ENCODE measurements at regions not wholly inside any gene's neighbourhood (a gene's known extent, or its start where the extent isn't known, plus 50 kb on each side); places are given as distances from the start of the nearest gene placed in this dataset.

- no peak overlapping the region for H3K27ac ChIP-seq
- H3K9me3 ChIP-seq (ENCODE audit: low read depth): no peaks in the 10 kb centered on the region
- no peak overlapping the region for H2AFZ ChIP-seq
- no peaks in the 10 kb centered on the region for H3K36me3 ChIP-seq (replicated peaks; ENCODE audit: insufficient read depth, low read depth)
- no peak overlapping the region for H3K4me2 ChIP-seq
- no peaks in the 10 kb centered on the region for H3K27me3 ChIP-seq
- no peak for DNase-seq (ENCODE audit: low spot score)
- no peaks in the 10 kb centered on the region for H3K9me2 ChIP-seq (replicated peaks; ENCODE audit: insufficient read depth)
- H3K4me1 ChIP-seq (ENCODE audit: insufficient read depth): peaks cover 11% of the 10 kb centered on the region
- no peak overlapping the region for H3K4me3 ChIP-seq
- H4K20me1 ChIP-seq (ENCODE audit: insufficient read depth, poor library complexity, severe bottlenecking): no peaks in the 10 kb centered on the region
- WGBS (ENCODE audit: low lambda C conversion rate, missing lambda C conversion rate): 50% methylated on average over 3 of the region's 3 CpGs
- no peaks in the 10 kb centered on the region for H3K79me2 ChIP-seq
- TF ChIP-seq EZH2phosphoT487 (IDR thresholded peaks at IDR 0.05; ENCODE audit: low read depth, severe bottlenecking, unreplicated experiment): no peak
- TF ChIP-seq EZH2 (IDR thresholded peaks at IDR 0.05; ENCODE audit: borderline replicate concordance): no peak
- TF ChIP-seq, protein P1, sequence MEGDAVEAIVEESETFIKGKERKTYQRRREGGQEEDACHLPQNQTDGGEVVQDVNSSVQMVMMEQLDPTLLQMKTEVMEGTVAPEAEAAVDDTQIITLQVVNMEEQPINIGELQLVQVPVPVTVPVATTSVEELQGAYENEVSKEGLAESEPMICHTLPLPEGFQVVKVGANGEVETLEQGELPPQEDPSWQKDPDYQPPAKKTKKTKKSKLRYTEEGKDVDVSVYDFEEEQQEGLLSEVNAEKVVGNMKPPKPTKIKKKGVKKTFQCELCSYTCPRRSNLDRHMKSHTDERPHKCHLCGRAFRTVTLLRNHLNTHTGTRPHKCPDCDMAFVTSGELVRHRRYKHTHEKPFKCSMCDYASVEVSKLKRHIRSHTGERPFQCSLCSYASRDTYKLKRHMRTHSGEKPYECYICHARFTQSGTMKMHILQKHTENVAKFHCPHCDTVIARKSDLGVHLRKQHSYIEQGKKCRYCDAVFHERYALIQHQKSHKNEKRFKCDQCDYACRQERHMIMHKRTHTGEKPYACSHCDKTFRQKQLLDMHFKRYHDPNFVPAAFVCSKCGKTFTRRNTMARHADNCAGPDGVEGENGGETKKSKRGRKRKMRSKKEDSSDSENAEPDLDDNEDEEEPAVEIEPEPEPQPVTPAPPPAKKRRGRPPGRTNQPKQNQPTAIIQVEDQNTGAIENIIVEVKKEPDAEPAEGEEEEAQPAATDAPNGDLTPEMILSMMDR (IDR thresholded peaks at IDR 0.05; ENCODE audit: poor library complexity): no peak
These were observed 198.5 kb upstream of the FMN2 start for GRCh38 chr1:239893127-239893731.

GRCh38 chr1:239896569-239896968 is 195.1 kb upstream of the FMN2 start:
- no peaks in the 10 kb centered on the region for H3K27me3 ChIP-seq
- peaks cover 11% of the 10 kb centered on the region for H3K4me1 ChIP-seq (ENCODE audit: insufficient read depth)
- no peak overlapping the region for H3K4me2 ChIP-seq
- H3K4me3 ChIP-seq: no peak overlapping the region
- H3K79me2 ChIP-seq: no peaks in the 10 kb centered on the region
- no peak for TF ChIP-seq EZH2 (IDR thresholded peaks at IDR 0.05; ENCODE audit: borderline replicate concordance)
- TF ChIP-seq EZH2phosphoT487 (IDR thresholded peaks at IDR 0.05; ENCODE audit: low read depth, severe bottlenecking, unreplicated experiment): no peak
- TF ChIP-seq, protein P1 (IDR thresholded peaks at IDR 0.05; ENCODE audit: poor library complexity): no peak
- no peak for DNase-seq (ENCODE audit: low spot score)
- H3K9me3 ChIP-seq (ENCODE audit: low read depth): no peaks in the 10 kb centered on the region
- no peaks in the 10 kb centered on the region for H3K36me3 ChIP-seq (replicated peaks; ENCODE audit: insufficient read depth, low read depth)
- H4K20me1 ChIP-seq (ENCODE audit: insufficient read depth, poor library complexity, severe bottlenecking): no peaks in the 10 kb centered on the region
- H2AFZ ChIP-seq: no peak overlapping the region
- no peaks in the 10 kb centered on the region for H3K9me2 ChIP-seq (replicated peaks; ENCODE audit: insufficient read depth)
- no peak overlapping the region for H3K27ac ChIP-seq
- 53% methylated on average over 2 of the region's 2 CpGs for WGBS (ENCODE audit: low lambda C conversion rate, missing lambda C conversion rate)

DNA sequence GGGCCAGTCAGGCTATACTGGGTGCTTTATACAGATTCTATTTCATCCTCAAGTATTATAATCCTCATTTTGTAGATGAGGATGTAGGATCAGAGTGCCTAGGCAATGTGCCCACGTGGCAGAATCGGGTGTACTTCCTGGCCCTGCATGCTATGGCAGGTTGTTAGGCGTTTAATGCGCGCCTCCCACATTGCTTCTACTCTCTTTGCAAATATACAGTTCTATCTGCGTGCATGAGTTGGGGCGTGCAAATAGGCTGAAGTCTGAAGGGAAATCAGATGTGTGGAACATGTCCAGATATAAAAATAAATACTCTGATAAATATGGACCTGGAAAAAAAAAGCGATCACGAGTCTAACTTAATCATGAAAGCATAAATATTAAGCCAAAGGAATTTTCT is 194.7 kb upstream of the FMN2 start:
- no peaks in the 10 kb centered on the region for H3K9me2 ChIP-seq (replicated peaks; ENCODE audit: insufficient read depth)
- DNase-seq (ENCODE audit: low spot score): no peak
- WGBS (ENCODE audit: low lambda C conversion rate, missing lambda C conversion rate): 81% methylated on average over 9 of the region's 9 CpGs
- H3K36me3 ChIP-seq (replicated peaks; ENCODE audit: insufficient read depth, low read depth): no peaks in the 10 kb centered on the region
- H3K27me3 ChIP-seq: no peaks in the 10 kb centered on the region
- no peak overlapping the region for H2AFZ ChIP-seq
- H3K4me2 ChIP-seq: peak overlapping the region; percentile 59
- TF ChIP-seq EZH2phosphoT487 (IDR thresholded peaks at IDR 0.05; ENCODE audit: low read depth, severe bottlenecking, unreplicated experiment) (no peak), EZH2 (IDR thresholded peaks at IDR 0.05; ENCODE audit: borderline replicate concordance) (no peak)
- TF ChIP-seq, protein P1 (IDR thresholded peaks at IDR 0.05; ENCODE audit: poor library complexity): no peak
- no peak overlapping the region for H3K27ac ChIP-seq
- no peaks in the 10 kb centered on the region for H3K9me3 ChIP-seq (ENCODE audit: low read depth)
- H3K79me2 ChIP-seq: no peaks in the 10 kb centered on the region
- no peak overlapping the region for H3K4me3 ChIP-seq
- H3K4me1 ChIP-seq (ENCODE audit: insufficient read depth): peaks cover 11% of the 10 kb centered on the region
- H4K20me1 ChIP-seq (ENCODE audit: insufficient read depth, poor library complexity, severe bottlenecking): no peaks in the 10 kb centered on the region

Data from hepatocyte (in vitro differentiated cells).